ENCODE measurements at regions not wholly inside any gene's neighbourhood (a gene's known extent, or its start where the extent isn't known, plus 50 kb on each side); places are given as distances from the start of the nearest gene placed in this dataset.

DNA sequence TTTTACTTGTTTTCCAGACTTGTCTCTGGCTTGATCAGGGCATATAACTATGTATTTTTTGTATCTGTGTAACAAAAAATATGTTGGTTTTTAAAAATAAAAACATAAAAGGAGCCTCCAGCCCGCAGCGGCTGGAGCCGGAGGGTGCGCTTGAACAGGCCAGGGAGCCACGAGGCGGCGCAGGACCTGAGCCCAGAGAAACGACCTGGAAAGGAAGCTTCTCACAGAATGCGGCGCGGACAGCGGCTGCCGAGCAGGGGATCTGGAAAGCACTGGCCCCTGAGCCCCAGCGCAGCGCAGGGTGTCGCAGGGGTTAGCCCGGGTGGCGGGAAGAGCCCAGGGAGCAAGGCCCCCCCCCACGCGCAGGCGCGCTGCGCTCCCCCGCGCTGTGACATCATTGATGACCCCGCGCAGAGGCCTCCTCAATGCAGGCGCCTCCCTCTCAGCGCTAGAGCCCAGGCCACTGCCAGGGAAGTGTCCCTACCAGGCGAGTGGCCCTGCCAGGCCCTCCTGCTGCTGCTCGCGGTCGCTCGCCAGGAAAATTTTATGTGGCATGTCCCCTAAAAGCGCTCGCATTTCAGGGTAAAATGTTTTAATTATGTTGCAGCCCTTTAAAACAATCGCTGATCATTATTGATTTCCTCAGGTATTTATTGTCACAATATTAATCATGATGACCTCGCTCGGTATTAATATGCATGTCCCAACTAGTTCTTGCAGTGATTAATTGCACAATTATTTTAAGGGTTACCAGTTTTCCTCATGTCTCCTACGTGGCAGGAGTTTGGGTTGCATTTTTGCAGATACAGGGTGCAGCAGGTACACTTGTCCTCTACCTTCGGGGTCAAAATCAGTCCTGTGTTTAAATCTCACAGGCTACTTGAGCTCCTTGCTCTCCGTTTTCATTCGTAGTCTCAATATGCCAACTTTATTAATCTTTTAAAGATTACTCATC is 134.2 kb downstream of the USP22 start (continued):
- TF ChIP-seq NCOA2 (IDR thresholded peaks at IDR 0.05; ENCODE audit: partially characterized antibody in 2 of 2) (no peak), MEF2D (tag; conservative IDR thresholded peaks at IDR 0.05; ENCODE audit: low read depth) (no peak), KDM5B (IDR thresholded peaks at IDR 0.05; ENCODE audit: insufficient replicate concordance, low read depth, low read length) (no peak), HNRNPLL (IDR thresholded peaks at IDR 0.05; ENCODE audit: low read depth, low read length, poor library complexity, severe bottlenecking) (no peak), XRCC3 (IDR thresholded peaks at IDR 0.05) (no peak), WHSC1 (IDR thresholded peaks at IDR 0.05; ENCODE audit: low read length) (no peak), NRF1 (conservative IDR thresholded peaks at IDR 0.05 in 1 of 2, IDR thresholded peaks at IDR 0.05 in 1 of 2) (peak; percentile 93 to 94), MEIS2 (IDR thresholded peaks at IDR 0.05; ENCODE audit: partially characterized antibody) (peak; percentile 42), BACH1 (tag; IDR thresholded peaks at IDR 0.05) (no peak), PHB2 (IDR thresholded peaks at IDR 0.05; ENCODE audit: low read depth) (no peak), SNIP1 (IDR thresholded peaks at IDR 0.05; ENCODE audit: low read depth) (no peak), NR2C2 (CRISPR knock-in tag; IDR thresholded peaks at IDR 0.05) (no peak), NR2C2 (tag; IDR thresholded peaks at IDR 0.05) (peak; percentile 80), ZNF707 (CRISPR knock-in tag; conservative IDR thresholded peaks at IDR 0.05) (no peak)
- TF ChIP-seq, protein P1, sequence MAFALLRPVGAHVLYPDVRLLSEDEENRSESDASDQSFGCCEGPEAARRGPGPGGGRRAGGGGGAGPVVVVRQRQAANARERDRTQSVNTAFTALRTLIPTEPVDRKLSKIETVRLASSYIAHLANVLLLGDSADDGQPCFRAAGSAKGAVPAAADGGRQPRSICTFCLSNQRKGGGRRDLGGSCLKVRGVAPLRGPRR (CRISPR knock-in tag; IDR thresholded peaks at IDR 0.05) = no peak
- TF ChIP-seq, protein P2, sequence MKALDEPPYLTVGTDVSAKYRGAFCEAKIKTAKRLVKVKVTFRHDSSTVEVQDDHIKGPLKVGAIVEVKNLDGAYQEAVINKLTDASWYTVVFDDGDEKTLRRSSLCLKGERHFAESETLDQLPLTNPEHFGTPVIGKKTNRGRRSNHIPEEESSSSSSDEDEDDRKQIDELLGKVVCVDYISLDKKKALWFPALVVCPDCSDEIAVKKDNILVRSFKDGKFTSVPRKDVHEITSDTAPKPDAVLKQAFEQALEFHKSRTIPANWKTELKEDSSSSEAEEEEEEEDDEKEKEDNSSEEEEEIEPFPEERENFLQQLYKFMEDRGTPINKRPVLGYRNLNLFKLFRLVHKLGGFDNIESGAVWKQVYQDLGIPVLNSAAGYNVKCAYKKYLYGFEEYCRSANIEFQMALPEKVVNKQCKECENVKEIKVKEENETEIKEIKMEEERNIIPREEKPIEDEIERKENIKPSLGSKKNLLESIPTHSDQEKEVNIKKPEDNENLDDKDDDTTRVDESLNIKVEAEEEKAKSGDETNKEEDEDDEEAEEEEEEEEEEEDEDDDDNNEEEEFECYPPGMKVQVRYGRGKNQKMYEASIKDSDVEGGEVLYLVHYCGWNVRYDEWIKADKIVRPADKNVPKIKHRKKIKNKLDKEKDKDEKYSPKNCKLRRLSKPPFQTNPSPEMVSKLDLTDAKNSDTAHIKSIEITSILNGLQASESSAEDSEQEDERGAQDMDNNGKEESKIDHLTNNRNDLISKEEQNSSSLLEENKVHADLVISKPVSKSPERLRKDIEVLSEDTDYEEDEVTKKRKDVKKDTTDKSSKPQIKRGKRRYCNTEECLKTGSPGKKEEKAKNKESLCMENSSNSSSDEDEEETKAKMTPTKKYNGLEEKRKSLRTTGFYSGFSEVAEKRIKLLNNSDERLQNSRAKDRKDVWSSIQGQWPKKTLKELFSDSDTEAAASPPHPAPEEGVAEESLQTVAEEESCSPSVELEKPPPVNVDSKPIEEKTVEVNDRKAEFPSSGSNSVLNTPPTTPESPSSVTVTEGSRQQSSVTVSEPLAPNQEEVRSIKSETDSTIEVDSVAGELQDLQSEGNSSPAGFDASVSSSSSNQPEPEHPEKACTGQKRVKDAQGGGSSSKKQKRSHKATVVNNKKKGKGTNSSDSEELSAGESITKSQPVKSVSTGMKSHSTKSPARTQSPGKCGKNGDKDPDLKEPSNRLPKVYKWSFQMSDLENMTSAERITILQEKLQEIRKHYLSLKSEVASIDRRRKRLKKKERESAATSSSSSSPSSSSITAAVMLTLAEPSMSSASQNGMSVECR (CRISPR knock-in tag; IDR thresholded peaks at IDR 0.05) = no peak
- TF ChIP-seq, protein P3, sequence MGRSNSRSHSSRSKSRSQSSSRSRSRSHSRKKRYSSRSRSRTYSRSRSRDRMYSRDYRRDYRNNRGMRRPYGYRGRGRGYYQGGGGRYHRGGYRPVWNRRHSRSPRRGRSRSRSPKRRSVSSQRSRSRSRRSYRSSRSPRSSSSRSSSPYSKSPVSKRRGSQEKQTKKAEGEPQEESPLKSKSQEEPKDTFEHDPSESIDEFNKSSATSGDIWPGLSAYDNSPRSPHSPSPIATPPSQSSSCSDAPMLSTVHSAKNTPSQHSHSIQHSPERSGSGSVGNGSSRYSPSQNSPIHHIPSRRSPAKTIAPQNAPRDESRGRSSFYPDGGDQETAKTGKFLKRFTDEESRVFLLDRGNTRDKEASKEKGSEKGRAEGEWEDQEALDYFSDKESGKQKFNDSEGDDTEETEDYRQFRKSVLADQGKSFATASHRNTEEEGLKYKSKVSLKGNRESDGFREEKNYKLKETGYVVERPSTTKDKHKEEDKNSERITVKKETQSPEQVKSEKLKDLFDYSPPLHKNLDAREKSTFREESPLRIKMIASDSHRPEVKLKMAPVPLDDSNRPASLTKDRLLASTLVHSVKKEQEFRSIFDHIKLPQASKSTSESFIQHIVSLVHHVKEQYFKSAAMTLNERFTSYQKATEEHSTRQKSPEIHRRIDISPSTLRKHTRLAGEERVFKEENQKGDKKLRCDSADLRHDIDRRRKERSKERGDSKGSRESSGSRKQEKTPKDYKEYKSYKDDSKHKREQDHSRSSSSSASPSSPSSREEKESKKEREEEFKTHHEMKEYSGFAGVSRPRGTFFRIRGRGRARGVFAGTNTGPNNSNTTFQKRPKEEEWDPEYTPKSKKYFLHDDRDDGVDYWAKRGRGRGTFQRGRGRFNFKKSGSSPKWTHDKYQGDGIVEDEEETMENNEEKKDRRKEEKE (IDR thresholded peaks at IDR 0.05; ENCODE audit: borderline replicate concordance in 1 of 2, control insufficient read depth in 1 of 2, low read depth in 2 of 2, low read length in 1 of 2) = no peak
- TF ChIP-seq, protein P4, sequence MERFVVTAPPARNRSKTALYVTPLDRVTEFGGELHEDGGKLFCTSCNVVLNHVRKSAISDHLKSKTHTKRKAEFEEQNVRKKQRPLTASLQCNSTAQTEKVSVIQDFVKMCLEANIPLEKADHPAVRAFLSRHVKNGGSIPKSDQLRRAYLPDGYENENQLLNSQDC (CRISPR knock-in tag; IDR thresholded peaks at IDR 0.05) = no peak
